Left lobe of liver (tissue), 2 donors: ENCODE measurements at regions not wholly inside any gene's neighbourhood (a gene's known extent, or its start where the extent isn't known, plus 50 kb on each side); places are given as distances from the start of the nearest gene placed in this dataset.
A peak's percentile ranks its signal among the peaks of the same experiment; 100 is the strongest.

Experiments
- ATAC-seq: fragments of 200-7000 bp; cut with Tn5 transposase; one replicate; pipeline ENCODE4 v1.9.1; 2020; ENCODE audit warnings: mild to moderate bottlenecking, moderate library complexity
- DNase-seq: peaks from one replicate; pipeline ENCODE4 v3.0.0-alpha.2; 2020; ENCODE audit warnings: low spot score
- donor health status: DM: no; HTN: no; CAD: no; lungs with moderate emphysema.
- donor health status: DM: no; HTN: yes; CAD: no.

DNA sequence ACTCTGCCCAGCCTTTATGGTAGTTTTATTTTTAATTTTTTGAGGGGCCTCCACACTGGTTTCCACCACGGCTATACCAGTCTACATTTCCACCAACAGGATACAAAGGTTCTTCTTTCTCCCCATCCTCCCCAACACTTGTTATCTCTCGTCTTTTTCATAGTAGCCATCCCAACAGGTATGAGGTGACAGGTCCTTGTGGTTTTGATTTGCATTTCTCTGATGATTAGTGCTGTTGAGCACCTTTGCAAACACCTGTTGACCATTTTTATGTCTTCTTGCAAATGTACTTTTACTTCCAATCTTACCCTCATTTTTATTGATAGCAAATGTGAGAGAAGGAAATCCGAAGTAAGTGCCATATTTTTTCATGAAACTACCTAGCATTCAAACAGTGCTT is 195.4 kb upstream of the PREP start:
- no peak for ATAC-seq
- no peak for DNase-seq

DNA sequence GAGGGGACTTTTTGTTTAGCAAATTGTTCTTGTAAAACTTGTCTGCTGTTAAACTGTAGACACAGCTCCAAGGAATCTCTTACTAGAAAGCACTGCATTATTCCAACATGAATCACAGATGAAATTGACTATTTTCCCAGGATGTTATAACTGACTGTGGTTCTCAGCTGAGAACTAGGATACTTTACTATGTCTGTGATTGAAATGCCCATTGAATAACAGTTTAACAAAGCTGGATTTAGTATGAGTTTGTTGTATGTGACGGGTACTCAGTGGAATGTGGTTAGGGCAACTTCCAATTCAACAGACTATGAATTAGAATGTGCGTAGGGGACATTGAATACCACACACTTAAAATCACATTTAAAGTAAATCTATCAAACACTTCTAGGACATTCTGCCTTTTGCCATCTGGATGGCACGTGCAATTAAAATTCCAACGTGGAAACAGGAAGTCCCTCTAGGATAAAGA is 193.4 kb upstream of the PREP start:
- ATAC-seq (no peak), DNase-seq (no peak)

DNA sequence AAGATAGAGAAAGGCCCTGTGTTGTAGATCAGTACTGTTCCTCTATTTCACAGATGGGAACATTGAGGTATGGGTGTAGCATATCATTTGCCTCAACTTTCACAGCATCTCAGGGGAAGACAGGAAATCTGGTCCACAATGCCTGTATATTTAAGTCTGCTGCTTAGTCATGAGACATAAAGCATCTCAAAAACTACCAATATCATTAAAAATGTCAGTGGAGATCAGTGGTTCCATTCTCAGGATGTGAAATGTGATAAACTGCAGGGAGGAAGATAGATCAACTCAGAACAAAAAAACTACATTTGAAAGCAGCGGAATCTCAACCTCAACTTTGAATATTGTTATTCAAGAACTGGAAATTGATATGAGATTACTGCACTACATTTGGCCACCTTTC is 192.9 kb upstream of the PREP start:
- ATAC-seq (no peak), DNase-seq (no peak)

DNA sequence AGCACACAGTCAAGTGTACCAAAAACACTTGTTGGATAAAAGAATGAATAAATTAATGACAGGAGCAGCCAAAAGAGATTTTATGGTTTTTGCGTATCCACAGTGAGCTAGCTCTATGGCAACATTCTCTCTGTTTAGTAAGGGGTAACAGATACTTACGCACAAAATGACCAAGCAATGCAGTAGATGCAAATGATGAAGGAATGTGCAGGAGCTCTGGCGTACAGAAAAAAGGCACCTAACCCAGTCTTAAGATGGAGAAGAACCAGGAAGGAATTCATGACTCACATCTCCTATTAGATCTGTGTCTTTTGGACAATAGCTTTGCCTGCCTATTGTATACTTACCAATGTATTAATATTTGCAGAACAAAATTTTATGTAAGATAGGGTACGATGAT is 191.9 kb upstream of the PREP start:
- no peak for ATAC-seq

DNA sequence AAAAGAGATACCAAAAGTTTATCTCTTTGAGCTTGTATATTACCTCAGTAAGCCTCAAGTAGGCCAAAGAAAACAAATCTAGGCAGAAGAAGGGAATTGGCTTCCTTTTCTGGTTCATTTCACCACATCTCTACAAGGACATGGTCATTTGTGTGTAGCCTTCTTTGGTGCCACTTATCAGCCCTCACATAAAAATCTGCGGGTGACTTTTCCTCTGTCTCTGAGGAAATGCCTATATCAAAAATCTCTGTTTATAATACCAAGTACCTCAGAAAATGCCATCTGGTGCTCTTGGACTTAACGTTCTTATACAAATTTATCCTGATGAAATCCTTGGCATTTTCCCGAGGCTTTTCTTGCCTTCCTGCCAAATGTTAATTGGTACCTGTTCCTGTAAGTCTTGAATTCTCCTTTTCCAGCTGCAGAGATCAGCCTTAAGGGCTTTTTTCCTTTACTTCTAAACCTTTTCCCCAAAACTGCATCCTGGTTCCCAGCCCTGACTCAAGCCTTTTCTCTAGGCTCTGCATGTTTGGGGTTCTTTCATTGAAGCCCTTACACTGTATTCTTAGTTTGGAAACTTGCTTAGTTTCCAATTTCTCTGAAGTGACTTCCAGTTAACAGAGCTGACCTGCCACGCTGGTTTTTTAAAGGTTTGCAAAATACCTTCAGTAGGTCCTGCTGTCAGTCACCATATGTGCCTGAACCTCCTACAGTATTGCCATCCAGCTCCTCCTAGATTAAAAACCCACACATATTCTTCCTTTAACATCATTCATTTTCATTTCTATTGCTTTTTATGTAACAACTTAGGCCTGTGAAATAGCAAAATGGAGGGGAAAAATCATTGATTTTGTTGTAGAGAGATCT is 191.2 kb upstream of the PREP start:
- DNase-seq = no peak
- ATAC-seq = no peak

More for the DNA sequence above, 191.9 kb upstream of the PREP start:
- no peak for DNase-seq

DNA sequence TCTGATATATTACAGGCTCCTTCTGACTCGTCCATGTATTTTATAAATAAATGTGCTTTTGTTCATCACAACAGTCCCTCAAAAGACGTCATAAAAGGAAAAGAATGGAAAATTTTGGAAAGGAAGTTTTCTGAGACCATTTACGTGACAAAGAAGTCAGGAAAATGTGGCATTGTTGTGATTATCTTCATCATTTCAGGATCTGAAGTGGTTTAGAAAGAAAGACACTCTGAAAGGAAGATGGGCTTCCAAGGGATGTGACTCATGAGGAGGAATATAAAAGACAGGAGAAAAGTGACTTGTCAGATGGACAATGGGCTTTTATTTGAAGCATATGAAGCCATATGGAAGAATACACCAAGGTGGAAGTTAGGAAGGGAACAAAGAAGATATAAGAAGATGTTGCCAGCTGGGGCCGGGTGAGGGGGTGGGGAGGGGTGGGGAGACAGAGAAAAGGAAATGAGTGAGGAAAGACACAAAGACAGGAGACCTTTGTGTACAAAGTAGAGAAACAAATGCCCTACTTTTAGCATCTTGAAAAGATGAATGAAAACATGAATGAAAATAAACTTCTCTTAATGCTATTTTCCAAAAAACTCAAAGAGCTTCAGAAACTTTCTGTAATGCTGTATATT is 190.3 kb upstream of the PREP start:
- DNase-seq (no peak), ATAC-seq (no peak)

DNA sequence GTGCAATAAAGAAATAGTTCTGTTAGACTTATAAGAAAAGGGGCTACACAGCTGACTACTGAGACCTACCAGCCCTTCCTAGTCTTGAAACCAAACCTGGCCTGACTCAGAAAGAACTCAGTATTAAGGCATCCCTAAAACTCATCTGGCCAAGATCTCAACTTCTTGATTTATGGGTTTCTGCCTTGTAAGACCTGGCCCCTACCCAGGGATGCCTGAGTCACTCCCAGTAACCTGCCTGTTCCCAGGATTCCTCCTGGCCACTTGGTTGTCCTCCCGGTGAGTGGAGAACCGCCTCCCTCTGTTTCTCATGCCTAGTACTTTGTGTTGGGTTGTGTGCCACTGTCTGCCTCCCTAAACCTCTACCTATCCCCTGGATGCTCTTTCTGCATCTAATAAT is 189.4 kb upstream of the PREP start:
- ATAC-seq (no peak), DNase-seq (no peak)

DNA sequence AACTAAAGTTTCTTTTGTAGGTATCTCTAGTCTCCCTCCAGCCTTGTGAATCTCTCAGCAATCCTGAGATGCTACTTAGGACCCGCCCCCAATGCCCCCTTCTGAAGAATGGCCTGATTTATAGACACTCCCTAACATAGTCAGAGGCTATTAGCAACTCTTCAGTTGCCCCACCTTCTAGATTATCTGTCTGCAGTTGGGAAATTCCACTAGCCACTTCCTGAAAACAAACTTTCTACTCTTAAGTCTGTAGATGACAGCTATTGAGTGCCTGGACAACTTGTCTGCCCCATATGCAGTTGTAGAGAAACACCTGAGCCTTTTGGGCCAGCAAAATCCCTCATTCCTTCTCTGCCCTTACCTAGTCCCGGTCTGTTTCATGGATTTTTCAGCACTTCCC is 188.2 kb upstream of the PREP start:
- no peak for DNase-seq
- no peak for ATAC-seq

DNA sequence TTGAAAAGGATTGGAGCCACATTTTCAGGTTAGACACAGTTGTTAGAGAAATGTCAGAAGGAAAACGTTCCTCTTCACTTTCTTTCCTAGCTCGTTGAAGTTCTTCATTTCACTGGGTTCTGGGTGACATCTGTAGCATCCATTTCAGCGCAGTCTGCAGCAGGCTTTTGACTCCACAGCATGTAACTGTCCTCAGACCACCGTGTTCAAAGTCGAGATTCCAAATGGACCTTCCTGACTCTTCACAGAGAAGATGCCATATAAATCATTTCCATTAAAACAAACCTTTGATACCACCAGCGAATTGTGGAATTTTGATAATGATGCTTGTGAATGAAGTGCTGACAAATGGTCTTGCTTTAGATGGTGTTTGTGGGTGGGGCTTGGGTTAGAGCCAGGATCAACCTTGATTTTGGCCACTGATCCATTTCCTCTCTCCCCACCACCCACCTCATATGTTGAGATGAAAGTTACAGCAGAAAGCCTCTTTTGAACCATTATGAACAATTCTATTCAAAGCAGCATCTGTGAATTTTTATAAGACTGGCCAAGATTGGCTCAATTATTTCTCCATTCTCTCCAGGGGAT is 185.3 kb upstream of the PREP start:
- DNase-seq = no peak
- ATAC-seq = no peak

DNA sequence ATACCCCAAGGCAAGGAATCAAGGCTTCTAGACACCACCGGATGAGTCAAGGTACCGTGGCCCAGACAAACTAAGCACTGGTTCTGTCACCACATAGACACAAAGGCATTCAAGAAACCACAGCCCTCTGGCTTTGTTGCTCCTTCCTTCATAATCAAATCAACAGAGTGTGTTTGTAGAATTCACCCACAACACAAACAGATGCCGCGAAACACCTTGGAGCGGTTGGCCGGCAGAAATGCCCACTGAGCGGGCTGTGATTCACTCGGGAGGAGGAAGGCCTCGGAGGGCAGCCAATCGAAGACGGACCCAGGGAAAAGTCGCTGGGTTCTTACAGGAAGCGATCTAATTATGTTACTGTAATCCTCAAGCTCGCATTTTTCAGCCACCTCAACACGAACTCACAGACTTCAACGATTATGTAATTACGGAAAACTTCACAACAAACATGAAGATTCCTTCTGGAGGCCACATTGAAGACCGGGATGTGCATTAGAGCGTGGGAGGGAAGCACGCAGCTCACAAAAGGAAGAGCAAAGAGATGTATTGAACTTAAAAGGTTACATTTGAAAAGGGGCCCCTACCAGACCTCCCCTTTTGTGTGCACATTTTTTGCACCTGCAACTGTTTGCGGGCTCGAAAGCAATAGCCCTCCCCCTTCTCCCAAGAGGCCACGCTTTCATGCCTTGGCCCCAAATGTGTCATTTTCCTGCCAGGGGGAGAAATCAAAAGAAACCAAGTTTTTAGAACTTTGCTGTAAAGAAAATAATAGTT is 184.7 kb upstream of the PREP start:
- DNase-seq (no peak), ATAC-seq (no peak)

DNA sequence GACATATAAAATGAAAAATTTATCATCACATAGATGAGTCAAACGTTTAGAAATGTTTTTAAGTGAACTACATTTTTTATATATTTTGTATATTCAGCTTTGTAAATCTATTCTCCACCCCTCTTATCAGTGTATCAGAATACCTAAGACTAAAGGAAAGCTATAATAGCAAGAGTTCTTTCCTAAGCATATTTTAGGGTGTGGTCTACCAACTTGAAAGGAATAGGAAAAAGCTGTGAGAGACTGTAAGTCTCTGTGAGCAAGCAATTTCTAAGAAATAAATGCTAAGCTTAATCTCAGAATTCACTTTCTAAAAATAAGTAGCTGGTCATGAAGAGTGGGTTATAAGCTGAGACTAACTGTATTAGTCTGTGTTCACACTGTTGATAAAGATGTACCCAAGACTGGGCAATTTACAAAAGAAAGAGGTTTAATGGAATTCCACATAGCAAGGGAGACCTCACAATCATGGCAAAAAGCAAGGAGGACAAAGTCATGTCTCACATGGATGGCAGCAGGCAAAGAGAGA is 175.4 kb upstream of the PREP start:
- no peak for DNase-seq
- no peak for ATAC-seq

DNA sequence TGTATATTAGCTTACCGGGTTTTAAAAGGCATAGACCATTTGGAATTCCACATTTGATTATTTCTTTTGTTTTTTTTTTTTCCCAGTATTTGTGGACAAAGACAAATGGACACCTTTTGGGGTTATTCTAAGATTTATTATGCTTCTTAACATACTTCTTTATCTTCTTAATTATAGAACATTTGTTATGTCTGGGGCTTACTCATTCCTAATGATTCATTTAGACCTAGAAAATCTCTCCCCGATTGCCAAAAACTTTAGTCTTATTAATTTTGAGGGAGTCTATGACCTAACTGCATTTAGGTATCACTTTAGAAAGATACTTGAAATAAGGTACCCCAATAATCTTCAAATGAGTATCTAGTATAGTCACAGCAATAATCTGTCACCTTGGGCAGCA is 170.7 kb upstream of the PREP start:
- DNase-seq (no peak), ATAC-seq (no peak)

DNA sequence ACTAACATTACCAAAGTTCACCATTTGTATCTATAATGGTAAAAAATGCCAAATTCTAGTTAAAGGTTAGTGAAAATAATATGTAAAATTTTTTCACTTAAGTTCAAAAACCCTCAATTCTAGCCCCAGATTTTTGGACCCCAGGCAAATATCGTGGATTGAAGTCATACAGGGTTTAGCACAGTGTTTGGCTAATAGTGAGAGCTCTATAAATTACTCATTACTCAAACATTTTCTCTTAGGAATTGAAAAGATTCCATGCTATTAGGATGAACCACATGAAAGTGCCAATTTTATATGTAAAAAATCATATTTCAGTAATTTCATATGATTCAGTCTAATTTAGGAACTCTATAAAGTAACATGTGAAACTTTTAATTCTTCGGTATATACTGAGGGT is 170.3 kb upstream of the PREP start:
- ATAC-seq (no peak), DNase-seq (no peak)

DNA sequence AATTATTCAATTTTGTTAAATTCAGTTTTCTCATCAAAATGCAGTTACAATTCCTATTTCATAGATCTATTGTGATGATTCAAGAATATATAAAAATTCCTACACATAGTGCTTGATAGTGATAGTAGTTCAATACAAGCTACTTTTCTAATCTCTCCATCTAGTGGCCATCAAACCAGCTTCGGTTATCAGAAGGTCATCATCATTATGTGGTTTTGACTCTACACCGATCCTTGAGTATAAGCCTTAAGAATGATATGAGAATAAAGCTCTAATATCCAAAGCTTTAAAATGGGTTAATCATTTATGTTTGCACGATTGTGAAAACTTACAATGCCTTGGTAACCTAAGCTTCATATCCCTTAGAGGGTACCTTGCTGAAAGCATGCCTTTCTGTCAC is 167.5 kb upstream of the PREP start:
- DNase-seq (no peak), ATAC-seq (no peak)

DNA sequence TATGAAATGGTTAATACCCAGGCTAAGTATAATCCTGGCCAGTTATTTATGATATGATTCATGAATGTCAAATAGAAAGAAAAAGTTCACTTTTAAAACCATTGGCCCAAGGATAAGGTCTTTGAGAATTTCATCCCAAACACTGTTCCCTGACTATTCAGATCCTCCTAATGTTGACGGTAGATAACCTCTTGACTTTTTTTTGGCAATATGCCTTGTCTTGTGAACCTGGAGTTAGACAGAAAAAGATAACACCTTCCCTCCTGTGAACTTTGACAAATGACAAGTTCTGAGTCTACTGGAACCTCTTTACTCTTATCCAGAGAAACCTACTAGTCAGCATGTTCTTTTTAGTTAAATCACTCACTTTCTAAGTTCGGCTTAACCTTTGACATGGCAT is 166.8 kb upstream of the PREP start:
- ATAC-seq (peak; percentile 81), DNase-seq (no peak)

DNA sequence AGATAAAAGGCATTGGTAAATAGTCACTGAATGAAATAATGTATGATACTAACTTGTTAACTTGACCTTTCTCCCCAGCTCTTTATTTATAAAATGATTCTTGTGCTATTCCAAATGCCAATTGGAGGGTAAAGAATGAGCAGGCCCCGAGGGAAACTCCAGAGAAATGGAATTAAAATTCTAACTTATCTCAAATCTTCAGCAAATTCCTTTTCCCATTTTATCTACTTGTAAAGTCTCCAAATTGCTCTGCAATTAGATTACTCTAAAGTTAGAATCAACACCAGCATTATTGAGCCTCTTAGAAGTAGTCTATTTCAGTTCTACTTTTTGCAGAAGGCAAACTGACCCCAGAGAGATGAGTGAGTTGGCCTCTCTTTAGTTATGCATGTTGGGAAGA is 165.9 kb upstream of the PREP start:
- DNase-seq (no peak), ATAC-seq (no peak)

DNA sequence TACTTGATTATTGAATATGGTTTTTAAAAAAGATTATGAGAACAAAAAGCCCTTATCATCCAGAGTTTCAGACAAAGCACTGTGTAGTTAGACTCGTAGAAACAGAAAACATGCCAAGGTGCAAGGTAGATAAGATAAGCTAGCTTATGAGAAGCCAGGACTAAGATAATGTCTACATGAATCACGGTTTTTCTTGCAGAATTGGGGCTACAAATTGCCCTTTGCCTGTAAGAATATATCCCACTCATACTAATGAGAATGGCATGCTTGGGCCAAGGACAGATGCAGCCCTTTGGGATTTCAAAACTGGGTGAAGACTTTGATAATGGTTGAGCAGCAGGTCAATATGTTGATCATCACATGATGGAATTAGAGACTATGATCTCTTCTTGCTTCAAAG is 165.3 kb upstream of the PREP start:
- ATAC-seq (no peak), DNase-seq (no peak)

DNA sequence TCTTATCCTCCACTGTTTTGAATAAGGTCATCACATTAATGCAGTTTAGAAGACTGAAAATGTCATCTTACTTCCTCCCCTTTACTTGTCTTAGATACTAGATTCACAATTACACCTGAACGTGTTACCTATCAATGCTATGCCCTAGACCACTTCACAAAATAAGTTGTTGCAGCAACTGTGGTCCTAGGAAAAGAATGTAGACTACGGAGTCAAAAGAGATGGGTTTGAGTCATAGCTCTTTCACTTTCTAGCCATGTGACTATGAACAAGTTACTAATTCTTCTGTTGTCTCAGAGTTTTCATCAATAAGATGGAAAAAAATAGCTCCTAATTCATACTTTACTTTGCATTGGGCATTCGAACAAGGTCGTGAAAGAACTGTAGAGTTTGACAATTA is 164.3 kb upstream of the PREP start:
- DNase-seq (no peak), ATAC-seq (no peak)

DNA sequence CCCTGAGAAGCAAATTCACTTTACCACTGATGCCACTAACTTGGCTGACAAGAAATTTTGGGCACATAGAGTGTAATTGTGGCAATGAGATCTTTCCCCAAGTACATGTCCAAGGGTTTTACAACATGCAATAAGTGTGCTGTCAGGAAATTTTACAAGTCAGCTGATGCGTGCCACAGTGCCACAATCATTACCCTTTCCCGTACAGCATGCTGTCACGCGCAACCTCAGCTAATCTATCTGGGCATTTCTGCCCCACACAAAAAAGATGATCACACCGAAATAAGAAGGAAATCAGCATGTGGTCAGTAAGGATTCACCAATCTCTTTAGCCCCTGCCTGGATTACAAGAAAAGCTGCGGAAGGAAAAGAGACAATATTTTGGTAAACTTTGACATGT is 163.6 kb upstream of the PREP start:
- ATAC-seq = no peak
- no peak for DNase-seq

DNA sequence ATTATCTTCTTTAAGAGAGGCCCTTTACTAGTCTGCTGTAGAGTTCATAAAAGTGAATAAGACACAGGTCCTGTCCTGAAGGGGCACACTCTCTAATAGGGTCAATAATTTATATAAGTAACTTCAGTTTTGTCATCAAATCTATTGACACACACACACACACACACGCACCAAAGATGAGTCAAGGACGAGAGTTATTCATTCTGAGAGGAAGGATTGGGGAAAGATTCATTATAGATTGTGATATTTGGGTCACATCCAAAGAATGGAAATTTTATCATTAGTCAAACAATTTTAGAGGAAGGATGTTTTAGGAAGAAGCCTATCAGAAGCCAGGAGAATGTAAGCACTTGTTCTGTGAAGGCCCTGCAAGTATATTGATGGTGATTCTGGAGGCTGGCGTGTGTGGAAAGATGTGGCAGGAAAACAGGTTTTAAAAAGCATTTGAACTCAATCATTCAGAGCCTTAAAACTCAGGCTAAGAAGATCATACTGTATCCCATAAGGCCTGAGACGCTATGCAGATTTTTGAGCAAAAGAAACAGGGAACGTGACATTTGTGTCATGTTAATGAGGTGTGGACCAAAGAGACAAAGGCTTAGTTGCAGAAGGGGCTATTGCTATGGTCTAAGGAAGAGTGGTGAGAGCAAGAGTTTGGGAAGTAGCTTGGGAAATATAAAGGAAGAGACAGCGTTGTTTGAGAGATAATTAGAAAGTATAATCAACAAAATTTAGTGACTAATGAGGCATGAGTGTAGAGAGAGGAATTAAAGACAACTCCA is 161.4 kb upstream of the PREP start:
- ATAC-seq = no peak

More for the DNA sequence above, 161.4 kb upstream of the PREP start:
- no peak for DNase-seq
